Calu3 (cell line): ENCODE measurements at regions not wholly inside any gene's neighbourhood (a gene's known extent, or its start where the extent isn't known, plus 50 kb on each side); places are given as distances from the start of the nearest gene placed in this dataset.

Source experiments
- BruUV-seq: library from RNA; stranded (reverse); fragments of 400-500 nt; replicated peaks from 2 replicates; lab custom pipeline; 2021; lab: Mats Ljungman, UMichigan
- CTCF ChIA-PET: fragments of 300-600 bp; sonication (Branson Sonifier 250); formaldehyde crosslinking; loops from one replicate; lab custom pipeline; 2022; ENCODE audit warnings: antibody characterized with exemption; lab: Charles Lee
- DNase-seq: peaks from one replicate; pipeline ENCODE4 v3.0.0; 2022
- H3K27ac Mint-ChIP-seq: one replicate; pipeline ENCODE4 v1.8.0; 2022; ENCODE audit warnings: mixed read lengths; ENCODE audit not compliant: unreplicated experiment
- H3K27me3 Mint-ChIP-seq: one replicate; pipeline ENCODE4 v1.8.0; 2022; ENCODE audit warnings: mixed read lengths; ENCODE audit not compliant: unreplicated experiment
- H3K36me3 Mint-ChIP-seq: one replicate; pipeline ENCODE4 v1.8.0; 2022; ENCODE audit warnings: mild to moderate bottlenecking, moderate library complexity, mixed read lengths; ENCODE audit not compliant: insufficient read depth, unreplicated experiment
- H3K4me1 Mint-ChIP-seq: one replicate; pipeline ENCODE4 v1.8.0; 2022; ENCODE audit warnings: mild to moderate bottlenecking, low read depth, mixed read lengths; ENCODE audit not compliant: unreplicated experiment
- H3K4me3 Mint-ChIP-seq: one replicate; pipeline ENCODE4 v1.8.0; 2022; ENCODE audit warnings: mild to moderate bottlenecking, low read depth, moderate library complexity, mixed read lengths; ENCODE audit not compliant: unreplicated experiment
- H3K9me3 Mint-ChIP-seq: one replicate; pipeline ENCODE4 v1.8.0; 2022; ENCODE audit warnings: low read depth, mixed read lengths; ENCODE audit not compliant: unreplicated experiment
- intact Hi-C: fragments of 100-400 bp; cut with micrococcal nuclease; formaldehyde crosslinking; loops from one replicate; pipeline ENCODE4 v1.10.0; 2022; ENCODE audit not compliant: unreplicated experiment
- TF ChIP-seq, protein P1 (sequence below): fragments of 200-600 bp; IDR thresholded peaks from one replicate; pipeline ENCODE4 v1.8.0; 2022; ENCODE audit warnings: antibody characterized with exemption; ENCODE audit not compliant: unreplicated experiment

DNA sequence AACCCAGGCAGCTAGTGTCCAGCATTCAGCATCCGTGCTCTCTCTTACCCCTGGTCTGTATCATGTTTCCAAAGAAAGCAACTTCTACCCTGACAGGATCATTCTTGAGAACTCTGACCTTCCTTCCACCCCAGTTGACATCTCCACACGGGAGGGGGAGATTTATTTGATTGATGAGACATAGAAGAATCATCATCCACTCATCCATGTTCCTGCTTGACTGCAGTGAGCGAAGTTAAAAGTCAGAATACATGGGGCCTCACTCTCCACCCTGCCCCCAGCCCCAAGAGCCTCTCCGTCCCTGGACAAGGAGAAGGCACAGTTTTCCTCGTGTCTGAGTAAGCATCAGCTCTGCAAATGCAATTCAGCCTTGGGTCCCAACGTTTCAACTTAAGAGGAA is 356.0 kb upstream of the TNP1 start:
- CTCF ChIA-PET: interaction anchor here (0.5 to 0.7 kb wide), 2 partner anchors 10 to 50 kb away, joined by 3 to 4 read pairs; no protein-coding TSS in a partner anchor
- H3K27me3 Mint-ChIP-seq: no peaks in the 10 kb centered on the region
- H3K4me3 Mint-ChIP-seq: no peak overlapping the region
- H3K36me3 Mint-ChIP-seq: peaks cover 5% of the 10 kb centered on the region
- TF ChIP-seq, protein P1, sequence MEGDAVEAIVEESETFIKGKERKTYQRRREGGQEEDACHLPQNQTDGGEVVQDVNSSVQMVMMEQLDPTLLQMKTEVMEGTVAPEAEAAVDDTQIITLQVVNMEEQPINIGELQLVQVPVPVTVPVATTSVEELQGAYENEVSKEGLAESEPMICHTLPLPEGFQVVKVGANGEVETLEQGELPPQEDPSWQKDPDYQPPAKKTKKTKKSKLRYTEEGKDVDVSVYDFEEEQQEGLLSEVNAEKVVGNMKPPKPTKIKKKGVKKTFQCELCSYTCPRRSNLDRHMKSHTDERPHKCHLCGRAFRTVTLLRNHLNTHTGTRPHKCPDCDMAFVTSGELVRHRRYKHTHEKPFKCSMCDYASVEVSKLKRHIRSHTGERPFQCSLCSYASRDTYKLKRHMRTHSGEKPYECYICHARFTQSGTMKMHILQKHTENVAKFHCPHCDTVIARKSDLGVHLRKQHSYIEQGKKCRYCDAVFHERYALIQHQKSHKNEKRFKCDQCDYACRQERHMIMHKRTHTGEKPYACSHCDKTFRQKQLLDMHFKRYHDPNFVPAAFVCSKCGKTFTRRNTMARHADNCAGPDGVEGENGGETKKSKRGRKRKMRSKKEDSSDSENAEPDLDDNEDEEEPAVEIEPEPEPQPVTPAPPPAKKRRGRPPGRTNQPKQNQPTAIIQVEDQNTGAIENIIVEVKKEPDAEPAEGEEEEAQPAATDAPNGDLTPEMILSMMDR: no peak
- H3K4me1 Mint-ChIP-seq: peaks cover 25% of the 10 kb centered on the region
- no peak for DNase-seq
- intact Hi-C loops: no loop called here
- peaks cover 2% of the 10 kb centered on the region for H3K9me3 Mint-ChIP-seq
- no TSS peak for BruUV-seq
- no peak overlapping the region for H3K27ac Mint-ChIP-seq

DNA sequence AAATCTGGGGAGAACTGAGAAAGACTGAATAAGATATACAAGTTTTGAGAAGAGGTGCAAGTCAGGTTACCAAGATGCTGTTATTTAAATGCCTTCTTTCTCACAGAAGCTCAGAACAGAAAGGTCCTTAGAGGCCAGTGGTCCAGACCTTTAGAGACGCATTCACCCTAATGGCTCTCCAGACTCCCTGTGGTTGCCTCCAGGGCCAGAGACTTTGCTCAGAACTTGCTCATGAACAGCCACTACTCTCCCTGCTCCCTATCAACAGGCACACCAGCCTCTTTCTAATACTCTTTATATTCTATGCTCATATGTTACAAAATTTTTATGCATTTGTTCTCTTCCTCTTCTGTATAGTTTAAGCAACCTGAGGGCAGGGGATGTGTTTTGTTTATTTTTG is 349.0 kb upstream of the TNP1 start:
- CTCF ChIA-PET: no interaction called here
- no peak overlapping the region for H3K27ac Mint-ChIP-seq
- H3K9me3 Mint-ChIP-seq: no peaks in the 10 kb centered on the region
- DNase-seq: no peak
- intact Hi-C loops: no loop called here
- TF ChIP-seq, protein P1: no peak
- H3K36me3 Mint-ChIP-seq: no peaks in the 10 kb centered on the region
- peaks cover 9% of the 10 kb centered on the region for H3K4me1 Mint-ChIP-seq
- H3K4me3 Mint-ChIP-seq: no peak overlapping the region
- no TSS peak for BruUV-seq
- no peaks in the 10 kb centered on the region for H3K27me3 Mint-ChIP-seq

DNA sequence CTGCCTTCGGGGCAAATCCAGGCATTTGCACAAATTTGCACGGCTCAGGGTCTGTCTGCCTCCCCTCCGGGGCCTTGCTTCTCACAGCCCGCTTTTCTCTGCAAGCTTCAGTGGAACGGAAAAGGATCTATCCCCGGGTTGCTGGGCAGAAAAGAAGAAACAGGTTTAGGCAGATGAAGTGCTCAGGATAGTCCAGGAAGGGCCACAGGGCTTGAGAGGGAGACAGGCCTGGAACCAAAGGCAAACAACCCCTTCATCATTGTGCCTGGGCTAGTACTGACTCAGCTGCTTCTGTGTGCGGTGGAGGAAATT is 347.8 kb upstream of the TNP1 start:
- Mint-ChIP-seq H3K4me1 (peaks cover 9% of the 10 kb centered on the region), H3K4me3 (no peak overlapping the region), H3K27ac (no peak overlapping the region), H3K9me3 (no peaks in the 10 kb centered on the region), H3K27me3 (no peaks in the 10 kb centered on the region), H3K36me3 (no peaks in the 10 kb centered on the region)
- BruUV-seq: no TSS peak
- intact Hi-C loops: no loop called here
- TF ChIP-seq, protein P1: no peak
- DNase-seq: no peak
- CTCF ChIA-PET: no interaction called here

DNA sequence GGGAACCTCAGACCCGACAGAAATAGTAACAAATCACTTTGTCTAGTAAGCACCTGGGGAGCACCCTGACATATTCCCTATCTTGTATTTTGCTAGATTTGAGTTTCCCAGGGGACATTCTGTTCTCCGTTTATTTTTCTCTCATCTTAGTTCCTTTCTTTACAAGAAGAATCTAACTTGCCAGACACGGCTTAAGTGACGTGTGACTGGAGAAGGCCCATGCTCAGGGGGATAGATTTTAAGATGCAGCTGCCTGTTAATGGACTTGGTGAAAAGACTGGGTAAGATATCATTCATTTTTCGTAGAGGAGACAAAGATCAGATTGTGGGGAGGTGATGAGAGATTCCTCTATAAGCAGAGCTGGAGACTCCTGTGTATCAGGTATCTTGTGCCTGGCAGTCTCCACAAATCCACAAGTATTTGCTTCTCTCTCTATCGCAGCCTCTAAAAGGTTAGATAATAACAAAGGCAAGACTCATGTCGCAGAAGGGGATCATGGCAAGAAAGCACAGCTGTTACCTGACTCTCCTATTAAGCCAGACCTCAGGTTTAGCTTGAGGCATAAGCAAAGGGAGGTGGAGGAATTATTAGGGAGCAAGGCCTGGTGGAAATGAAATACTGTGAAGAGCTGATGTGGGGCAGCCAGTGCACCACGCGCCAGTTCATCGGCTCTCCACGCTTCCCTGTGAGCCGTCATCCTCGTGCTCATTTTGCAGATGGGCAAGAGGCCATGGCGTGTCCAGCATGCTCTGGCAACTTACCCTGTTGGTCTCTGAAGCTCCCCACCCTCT is 347.2 kb upstream of the TNP1 start:
- intact Hi-C loops: no loop called here
- no peaks in the 10 kb centered on the region for H3K9me3 Mint-ChIP-seq
- H3K4me1 Mint-ChIP-seq: peaks cover 9% of the 10 kb centered on the region
- H3K27me3 Mint-ChIP-seq: no peaks in the 10 kb centered on the region
- no peaks in the 10 kb centered on the region for H3K36me3 Mint-ChIP-seq
- no TSS peak for BruUV-seq
- H3K27ac Mint-ChIP-seq: no peak overlapping the region
- DNase-seq: no peak
- no peak overlapping the region for H3K4me3 Mint-ChIP-seq
- TF ChIP-seq, protein P1: no peak
- CTCF ChIA-PET: no interaction called here
